D721Med (cell line): ENCODE measurements at regions not wholly inside any gene's neighbourhood (a gene's known extent, or its start where the extent isn't known, plus 50 kb on each side); places are given as distances from the start of the nearest gene placed in this dataset.

ENCODE experiments used
- DNase-seq: peaks from one replicate; pipeline ENCODE4 v3.0.0; 2011; ENCODE audit warnings: low spot score; ENCODE audit not compliant: insufficient read length
- FAIRE-seq: peaks from 2 replicates; lab custom pipeline; 2011; peaks lifted over from hg19 to GRCh38; lab: Jason Lieb, UNC
- CTCF ChIP-seq: IDR thresholded peaks from 2 replicates; pipeline ENCODE4 v1.5.1; 2012; ENCODE audit warnings: mild to moderate bottlenecking, control low read depth; ENCODE audit not compliant: insufficient read depth; ENCODE audit errors: missing control alignments

GRCh38 chr10:4198216-4198615 is 413.2 kb upstream of the KLF6 start:
- FAIRE-seq (no peak), DNase-seq (no peak)
- TF ChIP-seq CTCF: no peak

DNA sequence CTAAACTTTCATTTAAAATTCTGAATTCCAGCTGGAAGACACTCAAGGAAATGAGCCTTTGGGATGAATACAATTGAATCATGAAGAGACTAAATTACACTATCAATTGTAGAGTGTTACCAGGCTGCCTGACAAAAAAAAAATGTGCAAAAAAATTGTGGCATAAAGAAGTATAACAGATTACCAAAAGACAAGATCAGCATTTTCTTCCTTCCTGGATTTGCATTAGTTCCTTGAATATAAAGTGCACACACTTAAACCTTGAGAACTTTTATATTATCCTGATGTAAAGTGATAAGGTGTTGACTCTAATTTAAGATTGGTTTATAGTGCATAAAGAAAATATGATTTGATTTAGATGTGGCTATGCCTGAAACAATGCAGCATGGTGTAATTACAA is 412.7 kb upstream of the KLF6 start:
- no peak for TF ChIP-seq CTCF

GRCh38 chr10:4196771-4197390 is 411.9 kb upstream of the KLF6 start:
- no peak for FAIRE-seq
- no peak for DNase-seq
- TF ChIP-seq CTCF: no peak

More for the DNA sequence above, 412.7 kb upstream of the KLF6 start:
- FAIRE-seq (no peak), DNase-seq (no peak)

DNA sequence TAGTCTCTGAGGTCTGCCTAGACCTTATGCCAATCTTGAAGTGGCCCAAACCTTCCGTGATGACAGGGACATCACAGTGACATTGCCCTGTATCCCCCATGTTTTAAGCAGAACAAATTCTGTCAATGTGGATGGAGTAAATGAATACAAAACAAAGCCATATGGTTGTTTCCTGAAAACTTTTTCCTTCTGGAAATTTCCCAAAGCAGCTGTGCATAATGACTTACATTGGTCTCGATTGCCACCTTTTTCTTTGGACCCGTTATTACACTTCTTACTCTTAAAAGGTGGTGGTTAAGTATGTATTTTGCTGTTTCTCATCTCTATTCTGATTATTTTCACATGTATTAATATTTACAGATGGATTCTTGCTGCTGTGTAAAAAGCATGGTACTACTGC is 411.2 kb upstream of the KLF6 start:
- no peak for FAIRE-seq
- no peak for DNase-seq
- TF ChIP-seq CTCF: no peak

DNA sequence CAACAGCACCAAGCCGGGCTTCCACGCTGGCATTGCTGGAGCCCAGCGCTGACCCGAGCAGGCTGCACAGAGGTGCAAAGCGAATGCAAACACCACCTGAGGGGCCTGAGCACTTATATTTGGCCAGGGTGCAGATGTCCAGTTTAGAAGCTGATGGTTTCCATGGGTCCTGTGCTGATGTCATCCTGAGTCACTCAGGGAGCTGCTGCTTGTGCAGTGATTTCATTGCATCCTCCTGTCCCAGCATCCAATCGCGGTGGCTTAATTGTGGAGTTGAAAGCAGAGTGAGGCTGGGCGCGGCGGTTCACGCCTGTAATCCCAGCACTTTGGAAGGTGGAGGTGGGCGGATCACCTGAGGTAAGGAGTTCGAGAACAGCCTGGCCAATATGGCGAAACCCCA is 410.2 kb upstream of the KLF6 start:
- no peak for TF ChIP-seq CTCF
- FAIRE-seq: no peak
- DNase-seq: no peak

GRCh38 chr10:4194231-4194630 is 409.2 kb upstream of the KLF6 start:
- no peak for FAIRE-seq
- DNase-seq: no peak
- TF ChIP-seq CTCF: no peak

GRCh38 chr10:4191894-4192293 is 406.9 kb upstream of the KLF6 start:
- TF ChIP-seq CTCF: no peak
- FAIRE-seq (no peak), DNase-seq (no peak)
